ENCODE measurements at regions not wholly inside any gene's neighbourhood (a gene's known extent, or its start where the extent isn't known, plus 50 kb on each side); places are given as distances from the start of the nearest gene placed in this dataset.

- Histone ChIP-seq H3K27ac (no peak overlapping the region), H3K27me3 (no peaks in the 10 kb centered on the region), H3K9ac (ENCODE audit: low read depth in 2 of 2, low read length in 2 of 2) (no peak overlapping the region), H3K36me3 (no peaks in the 10 kb centered on the region), H3K4me1 (no peaks in the 10 kb centered on the region), H3K9me3 (no peaks in the 10 kb centered on the region), H3K4me3 (no peak overlapping the region)
- intact Hi-C loops (cut with DNase I) = no loop called here
- DNase-seq = no peak
- TF ChIP-seq CTCF (IDR thresholded peaks at IDR 0.05) = no peak
Measured at GRCh38 chr1:23625929-23626535, 65.6 kb upstream of the RPL11 start.

- no peak overlapping the region for H3K27ac ChIP-seq
- intact Hi-C loops (cut with DNase I) = no loop called here
- H3K9ac ChIP-seq (ENCODE audit: low read depth in 2 of 2, low read length in 2 of 2) = no peak overlapping the region
Measured at GRCh38 chr1:23625459-23625858, 66.1 kb upstream of the RPL11 start.

GRCh38 chr1:23624440-23624839, 65.1 kb upstream of the ID3 start:
- H3K9ac ChIP-seq (ENCODE audit: low read depth in 2 of 2, low read length in 2 of 2) = no peak overlapping the region
- no peaks in the 10 kb centered on the region for H3K4me1 ChIP-seq
- intact Hi-C loops (cut with DNase I) = no loop called here
- H3K27me3 ChIP-seq = no peaks in the 10 kb centered on the region
- no peak overlapping the region for H3K4me3 ChIP-seq
- H3K36me3 ChIP-seq = no peaks in the 10 kb centered on the region
- TF ChIP-seq CTCF (IDR thresholded peaks at IDR 0.05) = no peak
- no peaks in the 10 kb centered on the region for H3K9me3 ChIP-seq
- no peak for DNase-seq
- no peak overlapping the region for H3K27ac ChIP-seq

More at GRCh38 chr1:23625459-23625858, 66.1 kb upstream of the RPL11 start:
- no peak for DNase-seq
- H3K36me3 ChIP-seq = no peaks in the 10 kb centered on the region
- no peaks in the 10 kb centered on the region for H3K9me3 ChIP-seq
- H3K27me3 ChIP-seq = no peaks in the 10 kb centered on the region
- H3K4me1 ChIP-seq = no peaks in the 10 kb centered on the region
- H3K4me3 ChIP-seq = no peak overlapping the region
- TF ChIP-seq CTCF (IDR thresholded peaks at IDR 0.05) = no peak

- DNase-seq = no peak
- no peaks in the 10 kb centered on the region for H3K9me3 ChIP-seq
- no peaks in the 10 kb centered on the region for H3K4me1 ChIP-seq
- no peak for TF ChIP-seq CTCF (IDR thresholded peaks at IDR 0.05)
- H3K4me3 ChIP-seq = no peak overlapping the region
- intact Hi-C loops (cut with DNase I) = no loop called here
- no peaks in the 10 kb centered on the region for H3K27me3 ChIP-seq
- H3K36me3 ChIP-seq = no peaks in the 10 kb centered on the region
- H3K9ac ChIP-seq (ENCODE audit: low read depth in 2 of 2, low read length in 2 of 2) = no peak overlapping the region
- H3K27ac ChIP-seq = no peak overlapping the region
Measured at GRCh38 chr1:23622284-23622683, 63.0 kb upstream of the ID3 start.

- Histone ChIP-seq H3K36me3 (no peaks in the 10 kb centered on the region), H3K4me3 (no peak overlapping the region), H3K27ac (peak overlapping the region; percentile 68), H3K9ac (ENCODE audit: low read depth in 2 of 2, low read length in 2 of 2) (no peak overlapping the region), H3K4me1 (no peaks in the 10 kb centered on the region), H3K9me3 (no peaks in the 10 kb centered on the region), H3K27me3 (no peaks in the 10 kb centered on the region)
- DNase-seq = no peak
- intact Hi-C loops (cut with DNase I) = no loop called here
- no peak for TF ChIP-seq CTCF (IDR thresholded peaks at IDR 0.05)
Measured at GRCh38 chr1:23620605-23621004, 61.3 kb upstream of the ID3 start.
